SU-DHL-6 (cell line): ENCODE measurements at regions not wholly inside any gene's neighbourhood (a gene's known extent, or its start where the extent isn't known, plus 50 kb on each side); places are given as distances from the start of the nearest gene placed in this dataset.

Experiments
- H2AFZ ChIP-seq: fragments of 200-600 bp; sonication (generic); 2 replicates; pipeline ENCODE4 v1.6.1; 2014; ENCODE audit warnings: low read depth, mild to moderate bottlenecking, moderate library complexity, mixed read lengths, antibody characterized with exemption, low read length; ENCODE audit not compliant: severe bottlenecking
- H3F3A ChIP-seq: fragments of 200-600 bp; shearing (Covaris generic); 2 replicates; pipeline ENCODE4 v1.6.0; 2016; ENCODE audit warnings: antibody characterized with exemption, mild to moderate bottlenecking; ENCODE audit not compliant: insufficient read depth
- H3K27ac ChIP-seq: fragments of 200-600 bp; sonication (generic); 2 replicates; pipeline ENCODE4 v1.5.1; 2016; ENCODE audit warnings: low read depth, mild to moderate bottlenecking, low read length, moderate library complexity, mixed read lengths
- H3K27me3 ChIP-seq: fragments of 200-600 bp; sonication (generic), shearing (Covaris generic); 2 replicates; pipeline ENCODE4 v1.6.0; 2014; ENCODE audit warnings: mild to moderate bottlenecking, low read length
- H3K36me3 ChIP-seq: fragments of 200-600 bp; sonication (generic); 2 replicates; pipeline ENCODE4 v1.6.1; 2014; ENCODE audit warnings: mild to moderate bottlenecking, low read length, mixed read lengths
- H3K4me2 ChIP-seq: fragments of 300-600, 200-600 bp; shearing (Covaris generic), sonication (generic); 2 replicates; pipeline ENCODE4 v1.6.0; 2014; ENCODE audit warnings: low read length, low read depth, mild to moderate bottlenecking; ENCODE audit not compliant: poor library complexity, severe bottlenecking
- H3K4me3 ChIP-seq: fragments of 200-600 bp; sonication (generic); 2 replicates; pipeline ENCODE4 v1.5.1; 2014; ENCODE audit warnings: antibody characterized with exemption, low read length, mild to moderate bottlenecking, mixed read lengths; ENCODE audit not compliant: insufficient read depth, poor library complexity, severe bottlenecking
- H3K79me2 ChIP-seq: fragments of 200-600 bp; sonication (generic); 2 replicates; pipeline ENCODE4 v1.6.1; 2014; ENCODE audit warnings: mild to moderate bottlenecking, low read length, moderate library complexity; ENCODE audit not compliant: insufficient read depth
- H3K9ac ChIP-seq: fragments of 200-600 bp; sonication (generic); 2 replicates; pipeline ENCODE4 v1.7.0; 2014; ENCODE audit warnings: mild to moderate bottlenecking, low read length
- H3K9me2 ChIP-seq: fragments of 200-600 bp; sonication (generic); replicated peaks from 2 replicates; pipeline ENCODE4 v1.6.1; 2014; ENCODE audit warnings: low read length; ENCODE audit not compliant: insufficient read depth
- H3K9me3 ChIP-seq: fragments of 200-600 bp; sonication (generic); 2 replicates; pipeline ENCODE4 v1.6.1; 2014; ENCODE audit warnings: low read length, mixed read lengths; ENCODE audit not compliant: insufficient read depth
- H4K20me1 ChIP-seq: fragments of 200-600 bp; sonication (generic); 2 replicates; pipeline ENCODE4 v1.6.1; 2014; ENCODE audit warnings: low read depth, mild to moderate bottlenecking, antibody characterized with exemption, low read length, moderate library complexity, mixed read lengths
- CTCF ChIP-seq: fragments of 200-600 bp; sonication (generic); IDR thresholded peaks from one replicate; pipeline ENCODE4 v1.5.1; 2017; ENCODE audit warnings: antibody characterized with exemption, mild to moderate bottlenecking, low read length, moderate library complexity; ENCODE audit not compliant: insufficient read depth, poor library complexity, severe bottlenecking
- EZH2phosphoT487 ChIP-seq: fragments of 200-600 bp; sonication (generic), shearing (Covaris generic); conservative IDR thresholded peaks from 2 replicates; pipeline ENCODE4 v1.6.1; 2018; ENCODE audit warnings: mild to moderate bottlenecking, antibody characterized with exemption, low read length, moderate library complexity, mixed read lengths

GRCh38 chr6:119461187-119461586 is 111.6 kb upstream of the MAN1A1 start:
- Histone ChIP-seq H3K36me3 (no peaks in the 10 kb centered on the region), H3K9ac (no peak overlapping the region), H3K9me3 (no peaks in the 10 kb centered on the region), H3K4me3 (no peak overlapping the region), H3K79me2 (no peaks in the 10 kb centered on the region), H3K27me3 (no peaks in the 10 kb centered on the region), H3K9me2 (no peaks in the 10 kb centered on the region), H2AFZ (no peak overlapping the region), H3F3A (no peaks in the 10 kb centered on the region), H3K27ac (no peak overlapping the region), H3K4me2 (no peak overlapping the region), H4K20me1 (no peaks in the 10 kb centered on the region)
- TF ChIP-seq CTCF (no peak), EZH2phosphoT487 (no peak)

- Histone ChIP-seq H2AFZ (no peak overlapping the region), H3K4me2 (no peak overlapping the region), H3K27me3 (no peaks in the 10 kb centered on the region), H3K9me3 (no peaks in the 10 kb centered on the region), H3K9me2 (no peaks in the 10 kb centered on the region), H3K9ac (no peak overlapping the region), H3K4me3 (no peak overlapping the region), H4K20me1 (no peaks in the 10 kb centered on the region), H3K27ac (no peak overlapping the region), H3K79me2 (no peaks in the 10 kb centered on the region), H3F3A (no peaks in the 10 kb centered on the region), H3K36me3 (no peaks in the 10 kb centered on the region)
- TF ChIP-seq CTCF (no peak), EZH2phosphoT487 (no peak)
These were observed 109.8 kb upstream of the MAN1A1 start for GRCh38 chr6:119459207-119459974.

- no peaks in the 10 kb centered on the region for H3K9me3 ChIP-seq
- no peaks in the 10 kb centered on the region for H4K20me1 ChIP-seq
- H3F3A ChIP-seq: no peaks in the 10 kb centered on the region
- H3K9ac ChIP-seq: no peak overlapping the region
- no peak for TF ChIP-seq CTCF
- TF ChIP-seq EZH2phosphoT487: no peak
- no peaks in the 10 kb centered on the region for H3K9me2 ChIP-seq
- no peaks in the 10 kb centered on the region for H3K27me3 ChIP-seq
- H3K36me3 ChIP-seq: no peaks in the 10 kb centered on the region
- H2AFZ ChIP-seq: no peak overlapping the region
- H3K79me2 ChIP-seq: no peaks in the 10 kb centered on the region
- H3K27ac ChIP-seq: no peak overlapping the region
- H3K4me2 ChIP-seq: no peak overlapping the region
- H3K4me3 ChIP-seq: no peak overlapping the region
These were observed 105.2 kb upstream of the MAN1A1 start for GRCh38 chr6:119454714-119455113.
